ENCODE measurements at regions not wholly inside any gene's neighbourhood (a gene's known extent, or its start where the extent isn't known, plus 50 kb on each side); places are given as distances from the start of the nearest gene placed in this dataset.

DNA sequence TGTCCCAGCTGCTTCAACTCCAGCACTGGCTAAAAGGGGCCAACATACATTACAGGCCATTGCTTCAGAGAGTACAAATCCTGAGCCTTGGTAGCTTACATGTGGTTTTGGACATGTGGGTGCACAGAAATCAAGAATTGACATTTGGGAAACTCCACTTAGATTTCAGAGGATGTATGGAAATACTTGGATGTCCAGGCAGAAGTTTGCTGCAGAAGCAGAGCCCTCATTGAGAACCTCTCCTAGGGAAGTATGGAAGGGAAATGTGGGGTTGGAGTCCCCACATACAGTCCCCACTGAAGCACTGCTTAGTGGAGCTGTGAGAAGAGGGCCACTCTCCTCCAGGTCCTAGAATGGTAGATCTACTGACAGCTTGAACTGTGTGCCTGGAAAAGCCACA lies 218.0 kb upstream of the CWC22 start:
- no TSS peak for BruUV-seq (replicated peaks)

More for the DNA sequence above, 218.0 kb upstream of the CWC22 start:
- ChIA-PET POLR2A (no interaction called here), RAD21 (ENCODE audit: low non-redundant PET in 1 of 2, low total read pairs in 2 of 2, uncharacterized antibody in 2 of 2, unreplicated experiment in 2 of 2) (no interaction called here), CTCF (no interaction called here)
- TF ChIP-seq ZNF274 (IDR thresholded peaks at IDR 0.05; ENCODE audit: low read depth, low read length), result no peak
- TF ChIP-seq, protein P1, sequence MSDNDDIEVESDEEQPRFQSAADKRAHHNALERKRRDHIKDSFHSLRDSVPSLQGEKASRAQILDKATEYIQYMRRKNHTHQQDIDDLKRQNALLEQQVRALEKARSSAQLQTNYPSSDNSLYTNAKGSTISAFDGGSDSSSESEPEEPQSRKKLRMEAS (IDR thresholded peaks at IDR 0.05), result no peak
- no peak for TF ChIP-seq CTCF (IDR thresholded peaks at IDR 0.05 in 2 of 3, conservative IDR thresholded peaks at IDR 0.05 in 1 of 3; ENCODE audit: borderline replicate concordance in 1 of 3, insufficient read depth in 1 of 3, low read depth in 2 of 3, low read length in 2 of 3)
- no peak for TF ChIP-seq EZH2 (IDR thresholded peaks at IDR 0.05)
- no peak for TF ChIP-seq JUND (IDR thresholded peaks at IDR 0.05)
- TF ChIP-seq RAD21 (IDR thresholded peaks at IDR 0.05; ENCODE audit: low read depth), result no peak
- TF ChIP-seq CEBPB (IDR thresholded peaks at IDR 0.05; ENCODE audit: low read depth), result no peak
- no peak for TF ChIP-seq POLR2AphosphoS5 (IDR thresholded peaks at IDR 0.05; ENCODE audit: low read depth, low read length)
- no peak for TF ChIP-seq SIN3A (IDR thresholded peaks at IDR 0.05; ENCODE audit: low read depth)
- no peak for TF ChIP-seq ZBTB33 (IDR thresholded peaks at IDR 0.05; ENCODE audit: extremely low read depth, insufficient replicate concordance, low read length)
- no peak for TF ChIP-seq EZH2phosphoT487 (IDR thresholded peaks at IDR 0.05; ENCODE audit: borderline replicate concordance)
- TF ChIP-seq SP1 (IDR thresholded peaks at IDR 0.05; ENCODE audit: low read depth), result no peak
- no peak for TF ChIP-seq REST (IDR thresholded peaks at IDR 0.05; ENCODE audit: low read depth)
- no peak for TF ChIP-seq ATF3 (IDR thresholded peaks at IDR 0.05)
- TF ChIP-seq ZFX (IDR thresholded peaks at IDR 0.05), result no peak
- TF ChIP-seq YY1 (IDR thresholded peaks at IDR 0.05; ENCODE audit: extremely low read depth, insufficient replicate concordance, low read depth, low read length), result no peak
- no peak for TF ChIP-seq TCF7L2 (IDR thresholded peaks at IDR 0.05; ENCODE audit: borderline replicate concordance, extremely low read depth, insufficient read depth, insufficient read length)
- TF ChIP-seq CBX3 (IDR thresholded peaks at IDR 0.05; ENCODE audit: low read depth), result no peak
- TF ChIP-seq ELF1 (IDR thresholded peaks at IDR 0.05; ENCODE audit: borderline replicate concordance, low read depth), result no peak
- no peaks in the 10 kb centered on the region for H4K20me1 ChIP-seq (ENCODE audit: insufficient read depth)
- no peaks in the 10 kb centered on the region for H3K79me2 ChIP-seq (ENCODE audit: insufficient read depth, low read length)
- DNase-seq (ENCODE audit: low read depth, low spot score) (no peak), ATAC-seq (no peak)
- H3K4me1 ChIP-seq (ENCODE audit: control insufficient read depth in 1 of 2, insufficient read depth in 2 of 2, low read length in 2 of 2), result no peaks in the 10 kb centered on the region
- H2AFZ ChIP-seq (ENCODE audit: low read depth, low read length, poor library complexity, severe bottlenecking), result no peak overlapping the region
- H3K36me3 ChIP-seq (ENCODE audit: control insufficient read depth in 1 of 2, insufficient read depth in 2 of 2, low read length in 2 of 2), result no peaks in the 10 kb centered on the region
- peaks cover 4% of the 10 kb centered on the region in 2 experiments; a peak in 2 of 4 replicates for H3K9me3 ChIP-seq (ENCODE audit: control insufficient read depth in 1 of 2, insufficient read depth in 1 of 2, low read depth in 1 of 2, low read length in 2 of 2)
- H3K4me3 ChIP-seq (replicated peaks in 1 of 2; ENCODE audit: low read depth in 1 of 2, low read length in 2 of 2), result no peak overlapping the region
- intact Hi-C loops (cut with micrococcal nuclease), result no loop called here
- no peak overlapping the region for H3K27ac ChIP-seq (ENCODE audit: low read depth, low read length)
- no peak overlapping the region for H3K9ac ChIP-seq (ENCODE audit: low read length)
- H3K9me2 ChIP-seq (ENCODE audit: insufficient read depth), result no peaks in the 10 kb centered on the region
- H3K27me3 ChIP-seq (ENCODE audit: insufficient read depth, low read length), result no peaks in the 10 kb centered on the region
- H3K4me2 ChIP-seq (ENCODE audit: low read length), result no peak overlapping the region
